ENCODE measurements at regions not wholly inside any gene's neighbourhood (a gene's known extent, or its start where the extent isn't known, plus 50 kb on each side); places are given as distances from the start of the nearest gene placed in this dataset.

- H3K4me3 ChIP-seq: no peak overlapping the region
- DNase-seq (ENCODE audit: low spot score): no peak
- H3K9me3 ChIP-seq: peaks cover 0 to 15% of the 10 kb centered on the region in 2 donors
- H3K36me3 ChIP-seq: no peaks in the 10 kb centered on the region
- H3K27ac ChIP-seq: no peak overlapping the region
- H3K4me1 ChIP-seq: no peaks in the 10 kb centered on the region
- no peak for TF ChIP-seq CTCF (IDR thresholded peaks at IDR 0.05)
- H3K27me3 ChIP-seq: no peaks in the 10 kb centered on the region
Measured at GRCh38 chr5:111902436-111902835, 145.4 kb upstream of the NREP start.

- TF ChIP-seq CTCF (IDR thresholded peaks at IDR 0.05): no peak
- DNase-seq (ENCODE audit: low spot score): no peak
- peaks cover 0 to 15% of the 10 kb centered on the region in 2 donors for H3K9me3 ChIP-seq
Measured at GRCh38 chr5:111901296-111901695, 144.3 kb upstream of the NREP start.

GRCh38 chr5:111892949-111893348 is 136.0 kb upstream of the NREP start:
- Histone ChIP-seq H3K4me3 (no peak overlapping the region), H3K27ac (no peak overlapping the region), H3K36me3 (no peaks in the 10 kb centered on the region), H3K9me3 (peaks cover 0 to 8% of the 10 kb centered on the region in 2 donors), H3K4me1 (no peaks in the 10 kb centered on the region), H3K27me3 (no peaks in the 10 kb centered on the region)
- TF ChIP-seq CTCF (IDR thresholded peaks at IDR 0.05): no peak
- no peak for DNase-seq (ENCODE audit: low spot score)

More at GRCh38 chr5:111901296-111901695, 144.3 kb upstream of the NREP start:
- H3K27ac ChIP-seq: no peak overlapping the region
- H3K36me3 ChIP-seq: no peaks in the 10 kb centered on the region
- no peak overlapping the region for H3K4me3 ChIP-seq
- no peaks in the 10 kb centered on the region for H3K27me3 ChIP-seq
- H3K4me1 ChIP-seq: no peaks in the 10 kb centered on the region

- Histone ChIP-seq H3K4me1 (no peaks in the 10 kb centered on the region), H3K27me3 (no peaks in the 10 kb centered on the region), H3K36me3 (no peaks in the 10 kb centered on the region), H3K4me3 (no peak overlapping the region), H3K9me3 (peaks cover 0 to 8% of the 10 kb centered on the region in 2 donors), H3K27ac (no peak overlapping the region)
- no peak for TF ChIP-seq CTCF (IDR thresholded peaks at IDR 0.05)
- DNase-seq (ENCODE audit: low spot score): no peak
Measured at GRCh38 chr5:111887706-111888105, 130.7 kb upstream of the NREP start.

- Histone ChIP-seq H3K4me3 (no peak overlapping the region), H3K27me3 (no peaks in the 10 kb centered on the region), H3K4me1 (no peaks in the 10 kb centered on the region), H3K36me3 (no peaks in the 10 kb centered on the region), H3K27ac (no peak overlapping the region), H3K9me3 (no peaks in the 10 kb centered on the region)
- no peak for TF ChIP-seq CTCF (IDR thresholded peaks at IDR 0.05)
- no peak for DNase-seq (ENCODE audit: low spot score)
Measured at GRCh38 chr5:111869681-111870080, 112.7 kb upstream of the NREP start.

GRCh38 chr5:111865356-111865755 is 108.4 kb upstream of the NREP start:
- DNase-seq (ENCODE audit: low spot score): no peak
- Histone ChIP-seq H3K4me3 (no peak overlapping the region), H3K36me3 (no peaks in the 10 kb centered on the region), H3K27me3 (no peaks in the 10 kb centered on the region), H3K27ac (no peak overlapping the region), H3K4me1 (no peaks in the 10 kb centered on the region), H3K9me3 (no peaks in the 10 kb centered on the region)
- no peak for TF ChIP-seq CTCF (IDR thresholded peaks at IDR 0.05)

All from right atrium auricular region (tissue), 2 donors.